HepG2 (cell line): ENCODE measurements at regions not wholly inside any gene's neighbourhood (a gene's known extent, or its start where the extent isn't known, plus 50 kb on each side); places are given as distances from the start of the nearest gene placed in this dataset.

ENCODE experiments used
- ATAC-seq: fragments of 200-7000 bp; cut with Tn5 transposase; 3 replicates; pipeline ENCODE4 v1.9.1; 2020; ENCODE audit warnings: mild to moderate bottlenecking, moderate library complexity
- BruUV-seq: library from RNA; stranded (reverse); fragments of 400-500 nt; replicated peaks from 2 replicates; lab custom pipeline; 2021; lab: Mats Ljungman, UMichigan
- CTCF ChIA-PET: fragments of 300-600 bp; formaldehyde crosslinking; extraction: SDS; loops from one replicate; lab custom pipeline; 2021; ENCODE audit warnings: low total read pairs, inconsistent platforms, low intra/inter-chr PET ratio; lab: Yijun Ruan, JAX
- POLR2A ChIA-PET: fragments of 350-600 bp; sonication (Branson Sonifier 250); formaldehyde crosslinking; loops from one replicate; lab custom pipeline; 2020; ENCODE audit warnings: antibody characterized with exemption, inconsistent platforms; lab: Yijun Ruan, JAX
- DNase-seq: peaks from one replicate; pipeline ENCODE4 v3.0.0-alpha.2; 2015; ENCODE audit warnings: low spot score
- FAIRE-seq: peaks from 3 replicates; lab custom pipeline; 2011; peaks lifted over from hg19 to GRCh38; lab: Jason Lieb, UNC
- H2AFZ ChIP-seq: one replicate; pipeline ENCODE4 v1.6.1; 2011; ENCODE audit warnings: low read length, inconsistent platforms
- H3K27ac ChIP-seq: fragments of 300-600 bp; 3 replicates; pipeline ENCODE4 v1.8.0; 2011; ENCODE audit warnings: mixed run types, mild to moderate bottlenecking, mixed read lengths, low read length, inconsistent platforms; ENCODE audit not compliant: insufficient read depth; ENCODE audit errors: extremely low read length
- H3K27me3 ChIP-seq, 2 experiments: fragments of 200-600 bp in 1 of 2; 2 replicates in 1 of 2; 3 replicates in 1 of 2; pipeline versions ENCODE4 v1.6.0 to v1.8.0; 2011; ENCODE audit warnings: low read length in 2 of 2, mild to moderate bottlenecking in 2 of 2, moderate library complexity in 2 of 2, inconsistent platforms in 1 of 2; ENCODE audit not compliant: insufficient read depth in 2 of 2, control insufficient read depth in 1 of 2
- H3K36me3 ChIP-seq, 2 experiments: fragments of 200-600 bp in 1 of 2; replicated peaks in 1 of 2; 2 replicates in 1 of 2; 3 replicates in 1 of 2; pipeline versions ENCODE4 v1.5.1 to v1.8.0; 2011; ENCODE audit warnings: low read length in 2 of 2, inconsistent platforms in 1 of 2; ENCODE audit not compliant: insufficient read depth in 2 of 2, control insufficient read depth in 1 of 2
- H3K4me1 ChIP-seq: 2 replicates; pipeline ENCODE4 v1.5.1; 2012; ENCODE audit warnings: low read length, inconsistent platforms; ENCODE audit not compliant: insufficient read depth
- H3K4me2 ChIP-seq: 2 replicates; pipeline ENCODE4 v1.6.0; 2011; ENCODE audit warnings: low read depth, low read length, inconsistent platforms
- H3K4me3 ChIP-seq, 3 experiments: fragments of 200-600 bp in 1 of 3; sonication (generic), shearing (Covaris generic) in 1 of 3; replicated peaks in 1 of 3; 2 replicates each; pipeline ENCODE4 v1.5.1; 2011 to 2016; ENCODE audit warnings: low read length in 3 of 3, inconsistent platforms in 2 of 3, low read depth in 2 of 3, mild to moderate bottlenecking in 2 of 3, control low read depth in 1 of 3, mixed read lengths in 1 of 3; ENCODE audit not compliant: insufficient read depth in 1 of 3
- H3K79me2 ChIP-seq: one replicate; pipeline ENCODE4 v1.6.1; 2011; ENCODE audit warnings: low read length, inconsistent platforms; ENCODE audit not compliant: insufficient read depth
- H3K9ac ChIP-seq: 2 replicates; pipeline ENCODE4 v1.6.0; 2011; ENCODE audit warnings: mild to moderate bottlenecking, low read depth, low read length, inconsistent platforms; ENCODE audit not compliant: insufficient read depth
- H3K9me3 ChIP-seq: 2 replicates; pipeline ENCODE4 v1.5.1; 2012; ENCODE audit warnings: mild to moderate bottlenecking, low read length
- H4K20me1 ChIP-seq: 2 replicates; pipeline ENCODE4 v1.6.0; 2011; ENCODE audit warnings: inconsistent platforms, mild to moderate bottlenecking, low read length, moderate library complexity; ENCODE audit not compliant: insufficient read depth
- DMAP1 ChIP-seq: IDR thresholded peaks from 2 replicates; pipeline ENCODE4 v1.6.1; 2016
- EED ChIP-seq: sonication (generic); formaldehyde crosslinking; IDR thresholded peaks from 2 replicates; pipeline ENCODE4 v1.5.0; 2020; ENCODE audit warnings: mild to moderate bottlenecking, missing genetic modification reagents
- ETV6 ChIP-seq: sonication (generic); formaldehyde crosslinking; conservative IDR thresholded peaks from 2 replicates; pipeline ENCODE4 v1.4.0; 2020; ENCODE audit warnings: missing genetic modification reagents
- HMG20B ChIP-seq: conservative IDR thresholded peaks from 2 replicates; pipeline ENCODE4 v1.6.1; 2016; ENCODE audit warnings: missing genetic modification reagents, missing compliant biosample characterization
- MAF1 ChIP-seq: sonication (generic); formaldehyde crosslinking; IDR thresholded peaks from 2 replicates; pipeline ENCODE4 v1.5.0; 2020; ENCODE audit warnings: missing genetic modification reagents, borderline replicate concordance
- NBN ChIP-seq: fragments of 450-650 bp; conservative IDR thresholded peaks from 2 replicates; pipeline ENCODE4 v1.6.1; 2017
- SNAPC2 ChIP-seq: sonication (generic); formaldehyde crosslinking; IDR thresholded peaks from 2 replicates; pipeline ENCODE4 v1.8.1; 2022; ENCODE audit warnings: mild to moderate bottlenecking, missing genetic modification reagents
- SUZ12 ChIP-seq: fragments of 150-350 bp; IDR thresholded peaks from 2 replicates; pipeline ENCODE4 v1.6.1; 2014; ENCODE audit warnings: low read depth, low read length
- ZEB1 ChIP-seq: IDR thresholded peaks from 2 replicates; pipeline ENCODE4 v1.6.1; 2012; ENCODE audit warnings: mild to moderate bottlenecking, low read depth, inconsistent platforms; ENCODE audit not compliant: insufficient replicate concordance
- ZIK1 ChIP-seq: sonication (generic); formaldehyde crosslinking; IDR thresholded peaks from 2 replicates; pipeline ENCODE4 v1.5.0; 2020; ENCODE audit warnings: mild to moderate bottlenecking, low read depth, missing genetic modification reagents, borderline replicate concordance
- ZNF253 ChIP-seq: sonication (generic); formaldehyde crosslinking; IDR thresholded peaks from 2 replicates; pipeline ENCODE4 v1.8.0; 2022; ENCODE audit warnings: mild to moderate bottlenecking, missing genetic modification reagents, borderline replicate concordance
- ZNF317 ChIP-seq: sonication (generic); formaldehyde crosslinking; IDR thresholded peaks from 2 replicates; pipeline ENCODE4 v1.5.0; 2020; ENCODE audit warnings: mild to moderate bottlenecking, missing genetic modification reagents
- ZSCAN22 ChIP-seq: sonication (generic); formaldehyde crosslinking; IDR thresholded peaks from 2 replicates; pipeline ENCODE4 v1.4.0; 2020; ENCODE audit warnings: mild to moderate bottlenecking, missing genetic modification reagents
- WGBS: methylation state at CpG from one replicate; pipeline ENCODE4 v1.1.6; 2017; ENCODE audit warnings: low lambda C conversion rate; 5-methylcytosine and 5-hydroxymethylcytosine counted together
- in situ Hi-C: cut with HindIII; loops from 2 replicates; pipeline ENCODE4 v1.10.0; 2017; ENCODE audit warnings: low pct_unique_long_range_greater_than_20kb; ENCODE audit not compliant: extremely low pct_ligation_motif_present
- intact Hi-C: fragments of 100-400 bp; cut with micrococcal nuclease; formaldehyde crosslinking; loops from one replicate; pipeline ENCODE4 v1.10.0; 2022; ENCODE audit not compliant: unreplicated experiment
- TF ChIP-seq, protein P1 (sequence below): sonication (generic); formaldehyde crosslinking; IDR thresholded peaks from 2 replicates; pipeline ENCODE4 v1.4.0; 2020; ENCODE audit warnings: low read depth, mild to moderate bottlenecking, missing genetic modification reagents
- TF ChIP-seq, protein P2 (sequence below): IDR thresholded peaks from 2 replicates; pipeline ENCODE4 v1.6.1; 2012; ENCODE audit warnings: low read depth, low read length, improper control_type of control experiment
- TF ChIP-seq, protein P3 (sequence below): sonication (generic); formaldehyde crosslinking; IDR thresholded peaks from 2 replicates; pipeline ENCODE4 v1.5.0; 2020; ENCODE audit warnings: missing genetic modification reagents

DNA sequence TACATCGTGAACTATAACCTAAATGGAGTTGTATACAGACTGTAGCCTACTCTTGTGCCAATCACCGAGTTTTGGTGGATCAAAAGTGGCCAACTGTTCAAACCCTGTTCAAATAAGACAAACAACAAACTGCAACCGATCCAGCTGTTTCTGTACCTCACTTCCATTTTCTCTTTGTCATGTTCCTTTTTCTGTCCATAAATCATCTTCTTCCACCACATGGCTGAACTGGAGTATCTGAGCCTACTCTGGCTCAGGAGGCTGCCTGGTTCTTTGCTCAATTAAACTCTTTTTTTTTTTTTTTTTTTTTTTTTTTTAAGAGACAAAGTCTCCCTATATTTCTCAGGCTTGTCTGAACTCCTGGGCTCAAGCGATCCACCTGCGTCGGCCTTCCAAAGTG lies 59.0 kb upstream of the NPVF start:
- CTCF ChIA-PET: no interaction called here
- no peak for TF ChIP-seq ETV6 (CRISPR knock-in tag)
- no peaks in the 10 kb centered on the region for H3K79me2 ChIP-seq
- no peaks in the 10 kb centered on the region for H3K36me3 ChIP-seq
- BruUV-seq: no TSS peak
- H3K4me1 ChIP-seq: no peaks in the 10 kb centered on the region
- H3K4me3 ChIP-seq: no peak overlapping the region
- H2AFZ ChIP-seq: no peak overlapping the region
- no peaks in the 10 kb centered on the region for H3K27me3 ChIP-seq
- H3K27ac ChIP-seq: no peak overlapping the region
- no peaks in the 10 kb centered on the region for H3K9me3 ChIP-seq
- DNase-seq: no peak
- H3K9ac ChIP-seq: no peak overlapping the region
- no peaks in the 10 kb centered on the region for H4K20me1 ChIP-seq
- H3K4me2 ChIP-seq: no peak overlapping the region
- POLR2A ChIA-PET: no interaction called here
- no peak for ATAC-seq
- WGBS: 53% methylated on average over 6 of the region's 6 CpGs
- in situ Hi-C loops (no loop called here), intact Hi-C loops (no loop called here)
- no peak for FAIRE-seq

DNA sequence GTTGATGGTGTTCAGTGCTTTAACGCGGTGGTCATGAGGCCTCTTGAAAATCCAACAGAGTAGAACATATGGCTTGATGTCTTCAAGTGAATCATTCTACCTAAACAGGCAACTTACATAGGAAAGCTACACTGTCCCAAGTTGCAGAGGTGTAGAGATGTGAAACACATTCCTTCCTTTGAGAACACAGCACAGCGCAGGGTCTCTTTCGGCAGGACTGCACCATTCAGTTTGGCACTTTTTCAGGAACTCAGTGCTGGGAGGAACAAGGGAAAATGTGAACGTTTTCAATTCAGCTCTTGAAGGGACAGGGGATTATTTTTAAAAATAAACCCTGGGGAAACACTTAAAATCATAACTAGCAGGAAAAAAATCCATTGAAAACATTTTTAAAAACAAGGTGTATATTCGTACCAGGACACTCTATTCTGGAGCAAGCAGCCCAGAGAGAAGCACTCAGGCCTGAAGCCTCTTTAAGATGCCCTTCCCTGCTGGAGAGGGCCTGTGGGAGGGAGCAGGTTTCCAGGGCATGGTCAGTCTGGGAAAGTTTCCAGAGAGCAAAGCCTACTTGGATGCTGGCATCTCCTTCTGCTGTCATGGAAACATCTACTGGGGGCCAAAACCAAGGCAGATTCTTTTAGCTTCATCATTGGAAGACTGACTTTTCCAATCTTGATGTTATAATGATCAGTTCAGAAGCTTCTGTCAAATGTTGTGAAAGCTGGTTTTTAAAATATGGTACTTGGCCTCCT lies 60.4 kb upstream of the NPVF start:
- FAIRE-seq (no peak), ATAC-seq (no peak), DNase-seq (no peak)
- Histone ChIP-seq H4K20me1 (no peaks in the 10 kb centered on the region), H3K4me3 (no peak overlapping the region), H2AFZ (no peak overlapping the region), H3K27ac (no peak overlapping the region), H3K27me3 (no peaks in the 10 kb centered on the region), H3K36me3 (no peaks in the 10 kb centered on the region), H3K4me2 (no peak overlapping the region), H3K9me3 (no peaks in the 10 kb centered on the region), H3K9ac (no peak overlapping the region), H3K4me1 (no peaks in the 10 kb centered on the region), H3K79me2 (no peaks in the 10 kb centered on the region)
- in situ Hi-C loops (no loop called here), intact Hi-C loops (no loop called here)
- CTCF ChIA-PET: no interaction called here
- WGBS: 47% methylated on average over 6 of the region's 6 CpGs
- BruUV-seq: no TSS peak
- POLR2A ChIA-PET: no interaction called here
- no peak for TF ChIP-seq ZNF317 (CRISPR knock-in tag)
- TF ChIP-seq, protein P1, sequence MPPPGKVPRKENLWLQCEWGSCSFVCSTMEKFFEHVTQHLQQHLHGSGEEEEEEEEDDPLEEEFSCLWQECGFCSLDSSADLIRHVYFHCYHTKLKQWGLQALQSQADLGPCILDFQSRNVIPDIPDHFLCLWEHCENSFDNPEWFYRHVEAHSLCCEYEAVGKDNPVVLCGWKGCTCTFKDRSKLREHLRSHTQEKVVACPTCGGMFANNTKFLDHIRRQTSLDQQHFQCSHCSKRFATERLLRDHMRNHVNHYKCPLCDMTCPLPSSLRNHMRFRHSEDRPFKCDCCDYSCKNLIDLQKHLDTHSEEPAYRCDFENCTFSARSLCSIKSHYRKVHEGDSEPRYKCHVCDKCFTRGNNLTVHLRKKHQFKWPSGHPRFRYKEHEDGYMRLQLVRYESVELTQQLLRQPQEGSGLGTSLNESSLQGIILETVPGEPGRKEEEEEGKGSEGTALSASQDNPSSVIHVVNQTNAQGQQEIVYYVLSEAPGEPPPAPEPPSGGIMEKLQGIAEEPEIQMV: no peak
- no peak for TF ChIP-seq MAF1
- TF ChIP-seq EED (CRISPR knock-in tag): no peak
- TF ChIP-seq ZNF253: no peak
- no peak for TF ChIP-seq ZIK1 (CRISPR knock-in tag)
- no peak for TF ChIP-seq HMG20B (CRISPR knock-in tag)
- TF ChIP-seq SUZ12: no peak
- TF ChIP-seq NBN: no peak
- TF ChIP-seq ZSCAN22 (CRISPR knock-in tag): no peak
- TF ChIP-seq DMAP1: no peak
- TF ChIP-seq ZEB1: no peak
- TF ChIP-seq, protein P2, sequence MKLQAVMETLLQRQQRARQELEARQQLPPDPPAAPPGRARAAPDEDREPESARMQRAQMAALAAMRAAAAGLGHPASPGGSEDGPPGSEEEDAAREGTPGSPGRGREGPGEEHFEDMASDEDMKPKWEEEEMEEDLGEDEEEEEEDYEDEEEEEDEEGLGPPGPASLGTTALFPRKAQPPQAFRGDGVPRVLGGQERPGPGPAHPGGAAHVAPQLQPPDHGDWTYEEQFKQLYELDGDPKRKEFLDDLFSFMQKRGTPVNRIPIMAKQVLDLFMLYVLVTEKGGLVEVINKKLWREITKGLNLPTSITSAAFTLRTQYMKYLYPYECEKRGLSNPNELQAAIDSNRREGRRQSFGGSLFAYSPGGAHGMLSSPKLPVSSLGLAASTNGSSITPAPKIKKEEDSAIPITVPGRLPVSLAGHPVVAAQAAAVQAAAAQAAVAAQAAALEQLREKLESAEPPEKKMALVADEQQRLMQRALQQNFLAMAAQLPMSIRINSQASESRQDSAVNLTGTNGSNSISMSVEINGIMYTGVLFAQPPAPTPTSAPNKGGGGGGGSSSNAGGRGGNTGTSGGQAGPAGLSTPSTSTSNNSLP: no peak
- no peak for TF ChIP-seq SNAPC2
- TF ChIP-seq, protein P3, sequence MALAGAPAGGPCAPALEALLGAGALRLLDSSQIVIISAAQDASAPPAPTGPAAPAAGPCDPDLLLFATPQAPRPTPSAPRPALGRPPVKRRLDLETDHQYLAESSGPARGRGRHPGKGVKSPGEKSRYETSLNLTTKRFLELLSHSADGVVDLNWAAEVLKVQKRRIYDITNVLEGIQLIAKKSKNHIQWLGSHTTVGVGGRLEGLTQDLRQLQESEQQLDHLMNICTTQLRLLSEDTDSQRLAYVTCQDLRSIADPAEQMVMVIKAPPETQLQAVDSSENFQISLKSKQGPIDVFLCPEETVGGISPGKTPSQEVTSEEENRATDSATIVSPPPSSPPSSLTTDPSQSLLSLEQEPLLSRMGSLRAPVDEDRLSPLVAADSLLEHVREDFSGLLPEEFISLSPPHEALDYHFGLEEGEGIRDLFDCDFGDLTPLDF (CRISPR knock-in tag): no peak
